ENCODE measurements at regions not wholly inside any gene's neighbourhood (a gene's known extent, or its start where the extent isn't known, plus 50 kb on each side); places are given as distances from the start of the nearest gene placed in this dataset.

- TF ChIP-seq YY1 (IDR thresholded peaks at IDR 0.05; ENCODE audit: insufficient read depth, insufficient read length) (no peak), SUZ12 (IDR thresholded peaks at IDR 0.05; ENCODE audit: extremely low read depth, insufficient read depth, insufficient read length) (no peak)
These were observed 910.1 kb downstream of the MCTP2 start for GRCh38 chr15:95141486-95141885.
